ENCODE measurements at regions not wholly inside any gene's neighbourhood (a gene's known extent, or its start where the extent isn't known, plus 50 kb on each side); places are given as distances from the start of the nearest gene placed in this dataset.
A peak's percentile ranks its signal among the peaks of the same experiment; 100 is the strongest.

DNA sequence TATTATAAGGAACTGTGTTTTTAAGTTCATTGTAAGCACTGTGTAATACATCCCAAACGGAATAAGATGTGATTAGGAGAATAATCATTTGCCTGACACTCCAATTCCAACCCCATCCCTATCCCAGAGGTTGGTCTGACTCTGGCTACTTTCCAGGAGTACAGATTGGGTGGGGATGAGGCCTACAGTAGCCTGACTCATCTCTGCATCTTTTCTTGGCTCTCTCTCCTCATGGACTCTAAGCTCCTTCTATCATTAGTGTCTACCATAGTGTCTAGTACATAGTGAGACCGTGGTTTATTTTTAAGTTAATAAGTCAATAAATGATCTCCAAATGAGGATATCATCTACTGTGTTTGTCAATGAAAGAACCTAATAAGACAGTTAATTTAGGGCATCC, 92.2 kb upstream of the CNKSR3 start:
- Histone ChIP-seq H2BK5ac (ENCODE audit: low read length) (no peak overlapping the region), H2AK5ac (ENCODE audit: low read length) (no peak overlapping the region), H3K18ac (ENCODE audit: low read length) (no peak overlapping the region), H3K23ac (ENCODE audit: low read length) (no peak overlapping the region), H2BK120ac (ENCODE audit: low read depth, low read length) (no peak overlapping the region), H3K4me2 (ENCODE audit: low read length) (no peak overlapping the region), H3K27me3 (ENCODE audit: insufficient read depth, low read length, poor library complexity) (no peaks in the 10 kb centered on the region), H4K5ac (ENCODE audit: low read length) (no peak overlapping the region), H3K4me1 (ENCODE audit: control insufficient read depth, low read depth, low read length) (no peaks in the 10 kb centered on the region), H3K9ac (ENCODE audit: low read length) (no peak overlapping the region), H3K36me3 (ENCODE audit: control insufficient read depth, insufficient read depth, low read length) (no peaks in the 10 kb centered on the region), H3K56ac (ENCODE audit: low read length) (no peak overlapping the region), H4K8ac (ENCODE audit: low read depth, low read length) (no peak overlapping the region), H3K79me2 (ENCODE audit: control insufficient read depth, insufficient read depth, low read length) (no peaks in the 10 kb centered on the region), H3K4ac (ENCODE audit: low read depth, low read length) (no peak overlapping the region), H3K79me1 (ENCODE audit: low read length) (no peaks in the 10 kb centered on the region), H2BK15ac (replicated peaks; ENCODE audit: low read depth) (no peak overlapping the region), H3K27ac (ENCODE audit: low read depth, low read length) (no peak overlapping the region), H3K4me3 (ENCODE audit: low read length) (no peak overlapping the region)
- DNase-seq = no peak
- no CpG with 5 or more reads among the region's 2 CpGs for WGBS (ENCODE audit: extremely low coverage, insufficient coverage, low lambda C conversion rate)

- Histone ChIP-seq H3K23ac (ENCODE audit: low read length) (no peak overlapping the region), H3K18ac (ENCODE audit: low read length) (no peak overlapping the region), H3K56ac (ENCODE audit: low read length) (no peak overlapping the region), H4K8ac (ENCODE audit: low read depth, low read length) (no peak overlapping the region), H3K4ac (ENCODE audit: low read depth, low read length) (no peak overlapping the region), H2AK5ac (ENCODE audit: low read length) (no peak overlapping the region), H2BK15ac (replicated peaks; ENCODE audit: low read depth) (no peak overlapping the region), H3K4me2 (ENCODE audit: low read length) (no peak overlapping the region), H3K36me3 (ENCODE audit: control insufficient read depth, insufficient read depth, low read length) (no peaks in the 10 kb centered on the region), H3K79me2 (ENCODE audit: control insufficient read depth, insufficient read depth, low read length) (no peaks in the 10 kb centered on the region), H3K79me1 (ENCODE audit: low read length) (no peaks in the 10 kb centered on the region), H2BK5ac (ENCODE audit: low read length) (no peak overlapping the region), H3K4me1 (ENCODE audit: control insufficient read depth, low read depth, low read length) (no peaks in the 10 kb centered on the region), H3K9ac (ENCODE audit: low read length) (no peak overlapping the region), H4K5ac (ENCODE audit: low read length) (no peak overlapping the region), H3K4me3 (ENCODE audit: low read length) (no peak overlapping the region), H2BK120ac (ENCODE audit: low read depth, low read length) (no peak overlapping the region), H3K27me3 (ENCODE audit: insufficient read depth, low read length, poor library complexity) (no peaks in the 10 kb centered on the region), H3K27ac (ENCODE audit: low read depth, low read length) (no peak overlapping the region)
- DNase-seq = peak; percentile 7
- no CpG with 5 or more reads among the region's 8 CpGs for WGBS (ENCODE audit: extremely low coverage, insufficient coverage, low lambda C conversion rate)
Observed at GRCh38 chr6:154604119-154604518, 93.6 kb upstream of the CNKSR3 start.

- Histone ChIP-seq H2BK15ac (replicated peaks; ENCODE audit: low read depth) (no peak overlapping the region), H2BK120ac (ENCODE audit: low read depth, low read length) (no peak overlapping the region), H2BK5ac (ENCODE audit: low read length) (no peak overlapping the region), H3K36me3 (ENCODE audit: control insufficient read depth, insufficient read depth, low read length) (no peaks in the 10 kb centered on the region), H3K4ac (ENCODE audit: low read depth, low read length) (no peak overlapping the region), H4K8ac (ENCODE audit: low read depth, low read length) (no peak overlapping the region), H2AK5ac (ENCODE audit: low read length) (no peak overlapping the region), H3K18ac (ENCODE audit: low read length) (no peak overlapping the region), H4K5ac (ENCODE audit: low read length) (no peak overlapping the region), H3K27me3 (ENCODE audit: insufficient read depth, low read length, poor library complexity) (no peaks in the 10 kb centered on the region), H3K27ac (ENCODE audit: low read depth, low read length) (no peak overlapping the region), H3K23ac (ENCODE audit: low read length) (no peak overlapping the region), H3K56ac (ENCODE audit: low read length) (no peak overlapping the region), H3K79me2 (ENCODE audit: control insufficient read depth, insufficient read depth, low read length) (no peaks in the 10 kb centered on the region), H3K4me3 (ENCODE audit: low read length) (no peak overlapping the region), H3K9ac (ENCODE audit: low read length) (no peak overlapping the region), H3K79me1 (ENCODE audit: low read length) (no peaks in the 10 kb centered on the region), H3K4me2 (ENCODE audit: low read length) (no peak overlapping the region), H3K4me1 (ENCODE audit: control insufficient read depth, low read depth, low read length) (no peaks in the 10 kb centered on the region)
- DNase-seq = no peak
- no CpG with 5 or more reads among the region's 8 CpGs for WGBS (ENCODE audit: extremely low coverage, insufficient coverage, low lambda C conversion rate)
Observed at GRCh38 chr6:154605178-154605881, 94.8 kb upstream of the CNKSR3 start.

DNA sequence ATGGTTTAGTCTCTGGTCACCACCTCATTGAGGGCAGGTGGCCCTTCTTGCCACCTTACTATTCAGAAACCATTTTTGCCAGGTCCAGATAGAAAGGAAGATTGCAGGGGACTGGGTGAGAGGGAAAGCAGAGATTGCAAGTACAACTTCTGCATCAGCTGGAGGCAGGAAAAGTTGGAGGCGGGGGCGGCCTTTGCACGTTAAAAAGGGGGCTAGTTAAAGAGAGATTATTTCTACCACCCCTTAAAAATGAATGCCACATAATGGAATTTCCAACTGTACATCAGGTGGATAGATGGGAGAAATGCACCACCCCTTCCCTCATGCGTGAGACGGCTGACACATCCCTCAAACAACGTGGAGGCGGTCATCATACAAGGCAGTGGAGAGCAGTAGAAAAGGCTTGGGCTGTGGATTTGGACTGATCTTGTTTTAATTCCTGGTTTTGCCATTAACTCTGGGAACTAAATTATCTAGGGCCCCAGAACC, 95.4 kb upstream of the CNKSR3 start:
- WGBS (ENCODE audit: extremely low coverage, insufficient coverage, low lambda C conversion rate) = no CpG with 5 or more reads among the region's 7 CpGs
- Histone ChIP-seq H2BK15ac (replicated peaks; ENCODE audit: low read depth) (no peak overlapping the region), H3K4me1 (ENCODE audit: control insufficient read depth, low read depth, low read length) (no peaks in the 10 kb centered on the region), H2AK5ac (ENCODE audit: low read length) (no peak overlapping the region), H3K56ac (ENCODE audit: low read length) (no peak overlapping the region), H2BK120ac (ENCODE audit: low read depth, low read length) (no peak overlapping the region), H3K36me3 (ENCODE audit: control insufficient read depth, insufficient read depth, low read length) (no peaks in the 10 kb centered on the region), H3K18ac (ENCODE audit: low read length) (no peak overlapping the region), H3K4ac (ENCODE audit: low read depth, low read length) (no peak overlapping the region), H4K5ac (ENCODE audit: low read length) (no peak overlapping the region), H3K23ac (ENCODE audit: low read length) (no peak overlapping the region), H3K4me3 (ENCODE audit: low read length) (no peak overlapping the region), H3K79me1 (ENCODE audit: low read length) (no peaks in the 10 kb centered on the region), H4K8ac (ENCODE audit: low read depth, low read length) (no peak overlapping the region), H3K4me2 (ENCODE audit: low read length) (no peak overlapping the region), H3K79me2 (ENCODE audit: control insufficient read depth, insufficient read depth, low read length) (no peaks in the 10 kb centered on the region), H3K27me3 (ENCODE audit: insufficient read depth, low read length, poor library complexity) (no peaks in the 10 kb centered on the region), H3K9ac (ENCODE audit: low read length) (no peak overlapping the region), H3K27ac (ENCODE audit: low read depth, low read length) (no peak overlapping the region), H2BK5ac (ENCODE audit: low read length) (no peak overlapping the region)
- no peak for DNase-seq

- no peaks in the 10 kb centered on the region for H3K36me3 ChIP-seq (ENCODE audit: control insufficient read depth, insufficient read depth, low read length)
- no peak overlapping the region for H3K27ac ChIP-seq (ENCODE audit: low read depth, low read length)
- DNase-seq = no peak
- H2AK5ac ChIP-seq (ENCODE audit: low read length) = no peak overlapping the region
- no CpG with 5 or more reads among the region's 9 CpGs for WGBS (ENCODE audit: extremely low coverage, insufficient coverage, low lambda C conversion rate)
- H2BK120ac ChIP-seq (ENCODE audit: low read depth, low read length) = no peak overlapping the region
- H3K18ac ChIP-seq (ENCODE audit: low read length) = no peak overlapping the region
- no peak overlapping the region for H4K8ac ChIP-seq (ENCODE audit: low read depth, low read length)
- no peak overlapping the region for H3K56ac ChIP-seq (ENCODE audit: low read length)
- no peak overlapping the region for H2BK15ac ChIP-seq (replicated peaks; ENCODE audit: low read depth)
- no peak overlapping the region for H2BK5ac ChIP-seq (ENCODE audit: low read length)
- no peak overlapping the region for H3K4ac ChIP-seq (ENCODE audit: low read depth, low read length)
- H3K23ac ChIP-seq (ENCODE audit: low read length) = no peak overlapping the region
- H3K79me2 ChIP-seq (ENCODE audit: control insufficient read depth, insufficient read depth, low read length) = no peaks in the 10 kb centered on the region
- H3K9ac ChIP-seq (ENCODE audit: low read length) = no peak overlapping the region
- H3K27me3 ChIP-seq (ENCODE audit: insufficient read depth, low read length, poor library complexity) = no peaks in the 10 kb centered on the region
- no peak overlapping the region for H4K5ac ChIP-seq (ENCODE audit: low read length)
- no peak overlapping the region for H3K4me2 ChIP-seq (ENCODE audit: low read length)
- no peaks in the 10 kb centered on the region for H3K4me1 ChIP-seq (ENCODE audit: control insufficient read depth, low read depth, low read length)
- no peaks in the 10 kb centered on the region for H3K79me1 ChIP-seq (ENCODE audit: low read length)
- H3K4me3 ChIP-seq (ENCODE audit: low read length) = no peak overlapping the region
Observed at GRCh38 chr6:154606457-154606856, 96.0 kb upstream of the CNKSR3 start.

- H3K79me2 ChIP-seq (ENCODE audit: control insufficient read depth, insufficient read depth, low read length) = no peaks in the 10 kb centered on the region
- no peak overlapping the region for H3K18ac ChIP-seq (ENCODE audit: low read length)
- no peak overlapping the region for H3K56ac ChIP-seq (ENCODE audit: low read length)
- no peaks in the 10 kb centered on the region for H3K27me3 ChIP-seq (ENCODE audit: insufficient read depth, low read length, poor library complexity)
- H2BK5ac ChIP-seq (ENCODE audit: low read length) = no peak overlapping the region
- H2BK15ac ChIP-seq (replicated peaks; ENCODE audit: low read depth) = no peak overlapping the region
- H3K4me1 ChIP-seq (ENCODE audit: control insufficient read depth, low read depth, low read length) = no peaks in the 10 kb centered on the region
- no peak for DNase-seq
- H4K5ac ChIP-seq (ENCODE audit: low read length) = no peak overlapping the region
- WGBS (ENCODE audit: extremely low coverage, insufficient coverage, low lambda C conversion rate) = no CpG with 5 or more reads among the region's 2 CpGs
- no peaks in the 10 kb centered on the region for H3K79me1 ChIP-seq (ENCODE audit: low read length)
- no peak overlapping the region for H3K9ac ChIP-seq (ENCODE audit: low read length)
- no peak overlapping the region for H3K27ac ChIP-seq (ENCODE audit: low read depth, low read length)
- H2AK5ac ChIP-seq (ENCODE audit: low read length) = no peak overlapping the region
- no peak overlapping the region for H4K8ac ChIP-seq (ENCODE audit: low read depth, low read length)
- H3K4me3 ChIP-seq (ENCODE audit: low read length) = no peak overlapping the region
- no peak overlapping the region for H3K4ac ChIP-seq (ENCODE audit: low read depth, low read length)
- no peaks in the 10 kb centered on the region for H3K36me3 ChIP-seq (ENCODE audit: control insufficient read depth, insufficient read depth, low read length)
- H3K23ac ChIP-seq (ENCODE audit: low read length) = no peak overlapping the region
- H2BK120ac ChIP-seq (ENCODE audit: low read depth, low read length) = no peak overlapping the region
- no peak overlapping the region for H3K4me2 ChIP-seq (ENCODE audit: low read length)
Observed at GRCh38 chr6:154606860-154607259, 96.4 kb upstream of the CNKSR3 start.

Measured in mesendoderm (in vitro differentiated cells).